ENCODE measurements at regions not wholly inside any gene's neighbourhood (a gene's known extent, or its start where the extent isn't known, plus 50 kb on each side); places are given as distances from the start of the nearest gene placed in this dataset.

- TF ChIP-seq EZH2phosphoT487 (IDR thresholded peaks at IDR 0.05; ENCODE audit: low read length) (no peak), CTCF (IDR thresholded peaks at IDR 0.05; ENCODE audit: low read length) (no peak)
Measured at GRCh38 chr5:74409166-74409706, 231.3 kb downstream of the ENC1 start.
